ENCODE measurements at regions not wholly inside any gene's neighbourhood (a gene's known extent, or its start where the extent isn't known, plus 50 kb on each side); places are given as distances from the start of the nearest gene placed in this dataset.

DNA sequence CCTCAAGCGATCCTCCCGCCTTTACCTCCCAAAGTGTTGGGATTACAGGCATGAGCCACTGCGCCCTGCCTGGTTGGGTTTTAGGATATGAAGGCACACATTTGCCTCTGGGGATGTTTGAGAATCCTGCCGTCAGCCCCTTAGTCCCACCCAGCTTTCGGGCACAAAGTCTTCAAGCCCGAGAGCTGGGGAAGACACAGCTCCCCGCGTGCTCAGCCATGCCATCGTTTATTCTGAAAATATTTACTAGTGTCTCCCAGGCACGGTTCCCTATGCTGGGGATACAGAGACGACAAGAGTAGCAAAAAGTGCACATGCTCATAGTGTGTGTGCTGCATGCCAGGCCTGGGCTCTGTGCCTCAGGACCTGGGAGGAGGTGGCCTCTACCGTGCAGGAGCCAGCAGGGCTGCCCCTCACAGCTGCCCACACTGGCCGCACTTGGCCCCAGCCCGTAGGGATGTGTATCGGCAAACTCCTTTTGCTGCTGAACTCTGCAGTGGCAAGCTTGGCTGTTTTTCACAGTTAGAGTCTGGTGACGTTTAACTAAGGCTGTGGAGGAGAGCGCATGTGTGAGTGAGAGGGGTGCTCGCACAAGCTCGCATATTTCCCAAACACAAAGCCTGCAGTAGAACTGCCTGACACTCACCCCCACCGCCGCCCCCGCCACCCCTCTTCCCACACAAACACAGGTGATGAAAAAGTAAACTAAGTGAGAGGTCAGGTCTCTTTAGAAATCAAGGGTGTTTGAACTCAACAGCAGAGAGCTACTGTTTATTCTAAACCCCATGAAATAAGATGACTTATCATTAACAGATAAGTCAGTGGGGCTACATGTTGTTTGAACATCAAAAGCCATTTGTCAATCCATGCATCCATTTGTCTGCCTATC lies 266.4 kb downstream of the MRTFB start:
- no peak for DNase-seq (ENCODE audit: low read depth in 2 of 3, low spot score in 2 of 3)

DNA sequence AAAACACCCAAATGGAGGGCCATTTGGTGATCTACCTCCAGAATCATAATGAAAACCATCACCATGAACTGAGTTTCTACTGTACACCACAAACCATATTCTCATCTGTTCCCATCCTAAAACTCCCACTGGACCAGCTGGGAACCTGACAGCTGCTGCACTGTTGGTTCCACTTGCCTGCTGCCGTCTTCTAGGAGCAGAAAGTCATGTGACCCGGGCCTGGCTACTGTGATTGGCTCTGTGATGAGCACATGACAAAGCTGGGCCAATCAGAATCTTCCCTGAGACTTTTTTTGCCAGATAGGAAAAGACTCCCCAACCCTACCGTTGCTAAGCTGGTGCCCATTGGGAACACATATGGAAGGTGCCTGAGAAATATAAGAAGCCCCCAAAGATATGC lies 264.2 kb downstream of the MRTFB start:
- DNase-seq (ENCODE audit: low read depth in 2 of 3, low spot score in 2 of 3) = no peak

DNA sequence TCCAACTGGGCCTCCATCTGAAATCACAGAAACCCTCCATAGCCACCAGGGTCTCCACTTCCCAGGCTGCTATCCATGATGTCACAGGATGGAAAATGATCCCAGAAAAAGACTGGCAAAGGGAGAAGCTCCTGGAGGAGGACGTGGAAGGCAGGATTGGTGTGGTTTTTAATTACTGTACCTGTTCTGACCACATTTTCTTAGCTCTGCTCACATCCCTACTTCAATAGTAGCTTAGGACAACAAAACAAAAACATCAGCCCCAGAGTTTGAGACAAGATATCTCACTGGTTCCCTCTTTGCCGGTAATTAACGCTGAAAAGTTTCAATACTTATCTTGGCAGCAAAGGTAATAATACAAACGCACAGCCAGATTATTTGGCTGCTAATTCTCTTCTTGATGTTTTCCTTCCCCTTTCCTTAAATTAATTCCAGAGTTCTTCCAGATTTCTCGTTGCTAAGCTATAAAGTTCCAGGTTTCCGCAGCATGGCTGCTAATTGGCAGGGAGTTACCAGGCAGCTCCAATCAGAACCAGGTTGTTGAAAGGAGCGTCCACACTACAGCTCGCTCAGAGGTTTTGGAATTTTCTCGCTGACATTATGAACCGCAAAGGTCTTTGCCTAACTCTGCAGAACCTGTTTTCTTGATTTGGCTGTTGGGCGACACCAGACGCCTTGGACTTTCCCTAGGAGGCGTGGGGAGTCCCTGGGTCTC lies 263.4 kb downstream of the MRTFB start:
- no peak for DNase-seq (ENCODE audit: low read depth in 2 of 3, low spot score in 2 of 3)

DNA sequence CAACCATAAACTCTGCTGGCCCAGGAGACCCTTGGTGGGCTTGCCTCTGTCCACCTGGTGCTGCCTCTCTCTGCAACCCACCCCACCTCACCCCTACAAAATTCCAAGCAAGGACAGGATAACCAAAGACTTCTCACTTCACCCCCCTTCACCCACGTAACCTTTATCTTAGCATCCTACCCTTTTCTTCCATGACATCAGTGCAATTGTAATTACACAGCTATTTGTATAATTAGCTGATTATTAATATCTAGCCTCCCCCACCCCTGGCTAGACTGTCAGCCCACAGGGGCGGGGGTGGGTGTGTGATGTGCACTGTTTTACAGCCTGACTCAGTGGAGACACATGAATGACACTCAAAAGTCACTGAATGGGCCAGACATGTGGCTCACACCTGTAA lies 262.2 kb downstream of the MRTFB start:
- DNase-seq (ENCODE audit: low read depth in 2 of 3, low spot score in 2 of 3) = no peak

DNA sequence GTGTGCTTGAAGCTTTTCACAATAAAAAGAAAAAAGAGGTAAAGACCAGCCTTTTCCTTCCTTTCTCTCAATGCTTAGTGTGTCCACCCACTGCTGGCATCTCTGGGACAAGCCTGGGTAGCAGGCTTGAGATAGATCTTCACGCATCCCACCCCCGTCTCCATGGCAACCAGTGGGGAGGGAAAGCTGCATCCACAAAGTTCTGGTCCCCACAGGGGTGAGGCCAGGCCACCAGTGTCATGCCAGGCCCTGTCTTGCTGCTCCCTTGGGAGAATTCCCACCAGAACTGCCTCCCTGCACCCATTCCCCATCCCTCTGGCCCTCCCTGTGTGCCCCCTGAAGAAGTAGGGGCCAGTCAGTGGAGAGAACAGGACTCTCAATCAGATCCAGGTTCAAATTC lies 259.9 kb downstream of the MRTFB start:
- DNase-seq (ENCODE audit: low read depth in 2 of 3, low spot score in 2 of 3) = no peak

DNA sequence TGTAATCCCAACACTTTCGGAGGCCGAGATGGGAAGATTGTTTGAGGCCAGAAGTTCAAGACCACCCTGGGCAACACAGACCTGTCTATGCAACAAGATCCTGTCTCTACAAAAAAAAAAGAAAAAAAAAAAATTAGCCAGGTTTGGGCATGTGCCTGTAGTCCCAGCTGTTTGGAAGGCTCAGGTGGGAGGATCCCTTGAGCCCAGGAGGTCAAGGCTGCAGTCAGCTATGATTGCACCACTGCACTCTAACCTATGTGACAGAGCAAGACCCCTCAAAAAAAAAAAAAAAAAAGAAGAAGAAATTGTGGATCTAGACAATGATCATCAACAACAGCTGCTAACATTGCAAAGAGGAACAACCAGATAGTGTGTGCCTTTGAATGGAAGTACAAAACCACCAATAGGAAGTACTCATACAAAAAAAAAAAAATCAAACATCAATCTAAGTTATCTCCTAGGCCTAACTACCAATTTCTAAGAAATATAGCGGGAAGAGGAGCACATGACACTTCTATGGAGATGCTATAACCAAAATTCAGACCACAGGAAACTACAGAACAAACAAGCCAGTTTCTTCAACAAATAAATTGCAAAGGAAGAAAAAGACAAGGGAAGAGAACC lies 258.7 kb downstream of the MRTFB start:
- peak in 1 of 3 donors; percentile 42 for DNase-seq (ENCODE audit: low read depth in 2 of 3, low spot score in 2 of 3)

DNA sequence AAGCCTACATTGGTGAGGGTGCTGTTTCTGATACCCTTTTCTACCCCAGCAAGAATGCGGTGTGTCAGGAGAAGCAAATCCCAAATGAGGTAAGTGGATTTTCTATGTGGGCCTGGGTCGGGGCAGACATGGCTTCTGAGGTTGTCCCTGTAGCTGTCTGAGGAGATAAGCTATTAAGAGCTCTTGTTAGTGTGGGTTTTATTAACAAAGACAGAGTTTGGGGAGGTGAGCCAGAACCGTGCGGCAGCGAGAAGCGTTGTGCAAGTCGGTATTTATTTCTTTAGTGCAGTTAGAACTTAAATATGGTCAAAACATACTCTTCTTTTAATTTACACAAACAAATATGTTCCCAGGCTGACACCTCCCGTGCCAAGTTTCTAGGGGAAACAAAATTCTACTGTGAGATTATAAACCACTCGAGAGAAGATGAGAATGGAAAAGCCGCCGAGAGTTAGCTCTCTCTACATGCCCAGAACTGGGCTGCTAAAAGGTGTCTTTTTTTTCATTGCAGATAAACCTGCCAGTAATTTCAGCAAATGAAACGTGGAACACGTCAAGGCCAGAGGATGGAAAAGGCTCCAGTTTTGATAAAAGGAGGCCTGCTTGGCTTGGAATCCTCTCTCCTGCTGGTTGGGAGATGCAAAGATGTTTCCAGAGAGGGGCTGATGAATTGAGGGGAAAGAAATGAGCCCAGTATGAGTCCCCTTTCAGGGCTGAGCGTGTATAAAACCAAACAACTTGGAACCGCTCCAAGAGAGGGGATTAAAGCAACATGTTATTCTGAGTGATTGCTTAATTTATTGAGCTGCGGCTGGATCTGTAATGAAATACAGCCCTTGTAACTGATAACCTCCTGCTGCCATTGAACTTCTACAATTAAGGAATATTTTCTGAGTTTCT lies 254.6 kb downstream of the MRTFB start:
- DNase-seq (ENCODE audit: low read depth in 2 of 3, low spot score in 2 of 3) = no peak

DNA sequence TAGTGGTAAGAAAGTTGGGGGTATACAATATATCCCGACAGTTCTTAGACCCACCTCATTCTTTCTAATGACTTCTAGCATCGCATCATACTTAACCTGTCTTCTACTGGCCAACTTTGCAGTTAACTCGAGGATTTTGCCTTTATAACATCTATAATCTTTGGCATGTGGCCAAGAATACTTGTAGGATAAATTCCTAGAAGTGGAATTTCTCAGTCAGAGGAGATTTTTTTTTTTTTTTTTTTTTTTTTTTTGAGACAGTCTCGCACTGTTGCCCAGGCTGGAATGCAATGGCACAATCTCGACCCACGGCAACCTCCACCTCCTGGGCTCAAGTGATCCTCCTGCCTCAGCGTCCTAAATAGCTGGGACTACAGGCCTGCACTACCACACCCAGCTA lies 253.5 kb downstream of the MRTFB start:
- no peak for DNase-seq (ENCODE audit: low read depth in 2 of 3, low spot score in 2 of 3)

DNA sequence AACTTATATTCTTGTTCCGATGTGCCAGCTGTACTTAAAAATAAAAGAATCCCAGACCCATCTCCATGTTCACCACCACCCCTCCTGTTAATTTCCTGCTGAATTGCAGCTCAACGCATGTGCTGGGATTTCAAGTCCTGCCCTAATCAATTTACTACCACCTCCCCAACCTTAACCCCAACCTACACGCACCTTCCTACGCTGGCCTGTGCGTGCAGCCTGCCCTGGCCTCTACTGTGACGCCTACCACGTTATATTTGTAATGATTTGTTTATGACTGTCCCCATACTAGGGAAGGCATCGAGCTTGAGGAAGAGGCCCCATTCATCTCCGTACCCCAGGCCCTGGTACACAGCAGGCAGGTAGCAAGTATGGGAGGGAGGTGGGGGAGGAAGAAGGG lies 251.1 kb downstream of the MRTFB start:
- DNase-seq (ENCODE audit: low read depth in 2 of 3, low spot score in 2 of 3) = no peak

DNA sequence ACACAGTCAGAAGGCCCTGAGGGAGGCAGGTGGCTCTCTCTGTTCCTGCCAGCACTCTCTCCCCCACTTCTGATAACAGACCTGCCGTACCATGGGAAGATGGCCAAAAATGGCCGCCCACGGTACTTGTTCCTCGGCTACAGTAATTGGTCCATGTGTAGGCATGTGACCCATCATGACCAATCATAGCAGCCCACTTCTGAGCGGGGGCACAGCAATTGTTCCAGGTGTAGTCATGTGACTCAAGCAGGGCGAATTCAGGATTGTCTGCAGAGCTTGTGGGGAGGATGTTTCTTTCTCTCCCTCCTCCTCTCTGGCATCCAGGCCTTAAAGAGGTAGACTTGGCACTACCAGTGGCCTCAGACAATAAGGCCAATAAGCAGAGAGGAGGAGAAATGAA lies 250.4 kb downstream of the MRTFB start:
- DNase-seq (ENCODE audit: low read depth in 2 of 3, low spot score in 2 of 3) = no peak

DNA sequence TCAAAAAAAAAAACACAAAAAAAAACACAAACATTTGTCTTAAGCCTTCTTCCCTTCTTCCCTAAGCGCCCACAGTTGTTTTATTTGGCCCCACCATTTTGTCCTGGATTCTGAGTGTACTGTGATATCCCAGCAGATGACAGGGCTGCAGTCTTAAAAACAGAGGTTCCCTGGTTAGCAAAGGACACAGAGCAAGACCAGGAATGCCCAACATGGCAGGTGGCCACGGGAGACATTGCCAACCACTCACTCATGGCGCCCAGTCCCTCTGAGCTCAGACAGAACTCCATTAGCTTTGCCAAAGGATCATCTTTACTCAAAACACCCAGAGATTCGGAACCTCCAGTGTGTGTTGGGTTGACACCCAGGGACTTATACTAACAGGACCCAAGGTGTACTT lies 249.3 kb downstream of the MRTFB start:
- no peak for DNase-seq (ENCODE audit: low read depth in 2 of 3, low spot score in 2 of 3)
